K562 (cell line): ENCODE measurements at regions not wholly inside any gene's neighbourhood (a gene's known extent, or its start where the extent isn't known, plus 50 kb on each side); places are given as distances from the start of the nearest gene placed in this dataset.

ENCODE experiments used
- BMI1 ChIP-seq: fragments of 150-350 bp; IDR thresholded peaks from 2 replicates; pipeline ENCODE4 v1.6.1; 2014; ENCODE audit warnings: low read length
- BRD4 ChIP-seq: fragments of 200-600 bp; sonication (generic); IDR thresholded peaks from 2 replicates; pipeline ENCODE4 v1.6.1; 2017; ENCODE audit warnings: inconsistent platforms
- CAMTA2 ChIP-seq: fragments of 250-450 bp; sonication (Bioruptor Pico); conservative IDR thresholded peaks from 2 replicates; pipeline ENCODE4 v1.5.1; 2022
- DACH1 ChIP-seq: fragments of 450-650 bp; IDR thresholded peaks from 2 replicates; pipeline ENCODE4 v1.6.1; 2018; ENCODE audit not compliant: partially characterized antibody
- DDX20 ChIP-seq: fragments of 450-650 bp; IDR thresholded peaks from 2 replicates; pipeline ENCODE4 v1.6.1; 2016; ENCODE audit warnings: missing genetic modification characterization, low read depth, mild to moderate bottlenecking, missing compliant biosample characterization, moderate library complexity
- ETS2 ChIP-seq: IDR thresholded peaks from 2 replicates; pipeline ENCODE4 v1.6.1; 2016; ENCODE audit warnings: borderline replicate concordance, missing genetic modification characterization, mild to moderate bottlenecking, moderate library complexity, missing compliant biosample characterization; ENCODE audit not compliant: poor library complexity, severe bottlenecking
- ETV1 ChIP-seq: fragments of 450-650 bp; conservative IDR thresholded peaks from 2 replicates; pipeline ENCODE4 v1.6.1; 2016; ENCODE audit warnings: missing genetic modification characterization, control low read depth, low read depth, missing compliant biosample characterization
- MCM5 ChIP-seq: fragments of 450-650 bp; IDR thresholded peaks from 2 replicates; pipeline ENCODE4 v1.6.1; 2016; ENCODE audit warnings: low read depth
- MXD1 ChIP-seq: fragments of 250-450 bp; sonication (Bioruptor Pico); IDR thresholded peaks from 2 replicates; pipeline ENCODE4 v1.8.0; 2021; ENCODE audit warnings: borderline replicate concordance, mild to moderate bottlenecking, moderate library complexity; ENCODE audit not compliant: poor library complexity, severe bottlenecking
- PHB2 ChIP-seq: fragments of 450-650 bp; IDR thresholded peaks from 2 replicates; pipeline ENCODE4 v1.6.1; 2017; ENCODE audit warnings: low read depth
- RAD51 ChIP-seq: fragments of 450-650 bp; IDR thresholded peaks from 2 replicates; pipeline ENCODE4 v1.7.1; 2016; ENCODE audit warnings: low read depth, mild to moderate bottlenecking, borderline replicate concordance
- RBM34 ChIP-seq: fragments of 200-400 bp; formaldehyde crosslinking; IDR thresholded peaks from 2 replicates; pipeline ENCODE4 v1.6.1; 2018; ENCODE audit warnings: low read length, borderline replicate concordance; ENCODE audit not compliant: insufficient read depth
- SAP30 ChIP-seq: fragments of 200-600 bp; sonication (generic); IDR thresholded peaks from 2 replicates; pipeline ENCODE4 v1.6.1; 2012; ENCODE audit warnings: borderline replicate concordance, low read depth, mild to moderate bottlenecking, moderate library complexity, low read length, control low read depth, inconsistent platforms; ENCODE audit not compliant: insufficient read depth, poor library complexity, severe bottlenecking
- TBP ChIP-seq: optimal IDR thresholded peaks from 2 replicates; pipeline ENCODE3; 2011; ENCODE audit warnings: low read depth, low read length, improper control_type of control experiment
- THRA ChIP-seq: fragments of 450-650 bp; IDR thresholded peaks from 2 replicates; pipeline ENCODE4 v1.6.1; 2017; ENCODE audit warnings: mild to moderate bottlenecking, moderate library complexity
- XRCC3 ChIP-seq: fragments of 450-650 bp; IDR thresholded peaks from 2 replicates; pipeline ENCODE4 v1.6.1; 2017; ENCODE audit warnings: mild to moderate bottlenecking, moderate library complexity
- ZFX ChIP-seq: sonication (generic); formaldehyde crosslinking; IDR thresholded peaks from 2 replicates; pipeline ENCODE4 v1.8.0; 2022; ENCODE audit warnings: mild to moderate bottlenecking, missing genetic modification reagents, moderate library complexity
- ZNF232 ChIP-seq: sonication (generic); formaldehyde crosslinking; IDR thresholded peaks from 2 replicates; pipeline ENCODE4 v1.8.0; 2022; ENCODE audit warnings: mild to moderate bottlenecking, missing genetic modification reagents
- ZNF277 ChIP-seq: fragments of 250-450 bp; sonication (Bioruptor Pico); IDR thresholded peaks from 2 replicates; pipeline ENCODE4 v1.8.0; 2022; ENCODE audit warnings: inconsistent platforms, mild to moderate bottlenecking, moderate library complexity, borderline replicate concordance
- ZNF592 ChIP-seq: fragments of 450-650 bp; IDR thresholded peaks from 2 replicates; pipeline ENCODE4 v1.6.1; 2017; ENCODE audit warnings: antibody characterized with exemption, mild to moderate bottlenecking

- TF ChIP-seq SAP30 (no peak), ZFX (CRISPR knock-in tag) (no peak; the same call in 1 of the 2 replicates), DACH1 (no peak), CAMTA2 (CRISPR knock-in tag) (no peak), RBM34 (no peak), THRA (no peak), ZNF592 (peak; percentile 92), BMI1 (no peak), TBP (no peak), MXD1 (no peak), DDX20 (no peak), ZNF277 (no peak), BRD4 (no peak), MCM5 (no peak), ETV1 (tag) (peak; percentile 57), RAD51 (no peak), PHB2 (no peak; the same call in 1 of the 2 replicates), ETS2 (tag) (no peak), ZNF232 (no peak), XRCC3 (no peak)
Observed at GRCh38 chr3:193910886-193911738, 224.8 kb upstream of the HES1 start (continued).
